H9 (cell line): ENCODE measurements at regions not wholly inside any gene's neighbourhood (a gene's known extent, or its start where the extent isn't known, plus 50 kb on each side); places are given as distances from the start of the nearest gene placed in this dataset.

Experiments
- DNase-seq: peaks from one replicate; pipeline ENCODE4 v3.0.0-alpha.2; 2017
- H2AFZ ChIP-seq: one replicate; pipeline ENCODE4 v1.6.1; 2013; ENCODE audit warnings: mild to moderate bottlenecking, low read length, control low read depth, moderate library complexity
- H2AK5ac ChIP-seq: 2 replicates; pipeline ENCODE4 v1.6.1; 2013; ENCODE audit warnings: low read length, control low read depth, mixed read lengths; ENCODE audit not compliant: insufficient read length
- H2BK120ac ChIP-seq: one replicate; pipeline ENCODE4 v1.6.1; 2013; ENCODE audit warnings: low read depth, mild to moderate bottlenecking, low read length, control low read depth, inconsistent platforms; ENCODE audit not compliant: poor library complexity, severe bottlenecking
- H2BK12ac ChIP-seq: 2 replicates; pipeline ENCODE4 v1.6.1; 2013; ENCODE audit warnings: low read length, control low read depth, mixed read lengths, low read depth; ENCODE audit not compliant: insufficient read length
- H2BK15ac ChIP-seq: 2 replicates; pipeline ENCODE4 v1.6.1; 2013; ENCODE audit warnings: low read depth, low read length, control low read depth
- H2BK20ac ChIP-seq: one replicate; pipeline ENCODE4 v1.6.1; 2013; ENCODE audit warnings: low read depth, mild to moderate bottlenecking, low read length, control low read depth, inconsistent platforms; ENCODE audit not compliant: poor library complexity, severe bottlenecking
- H2BK5ac ChIP-seq: 2 replicates; pipeline ENCODE4 v1.6.1; 2013; ENCODE audit warnings: low read length, control low read depth, mixed read lengths; ENCODE audit not compliant: insufficient read length
- H3K14ac ChIP-seq: 2 replicates; pipeline ENCODE4 v1.6.1; 2013; ENCODE audit warnings: low read length, control low read depth; ENCODE audit not compliant: insufficient read depth
- H3K18ac ChIP-seq: 2 replicates; pipeline ENCODE4 v1.6.1; 2013; ENCODE audit warnings: low read depth, mild to moderate bottlenecking, mixed read lengths, low read length, control low read depth; ENCODE audit not compliant: insufficient read length
- H3K23ac ChIP-seq: 2 replicates; pipeline ENCODE4 v1.6.1; 2013; ENCODE audit warnings: low read length, control low read depth, mixed read lengths, low read depth; ENCODE audit not compliant: insufficient read length
- H3K23me2 ChIP-seq: 2 replicates; pipeline ENCODE4 v1.6.1; 2013; ENCODE audit warnings: low read depth, mild to moderate bottlenecking, mixed read lengths, low read length, control low read depth; ENCODE audit not compliant: insufficient read length, poor library complexity, severe bottlenecking
- H3K27ac ChIP-seq: 2 replicates; pipeline ENCODE4 v1.5.1; 2013; ENCODE audit warnings: low read length, control low read depth, mixed read lengths, low read depth; ENCODE audit not compliant: insufficient read length
- H3K27me3 ChIP-seq: 2 replicates; pipeline ENCODE4 v1.6.1; 2013; ENCODE audit warnings: low read length, control low read depth, inconsistent platforms; ENCODE audit not compliant: insufficient read depth
- H3K4ac ChIP-seq: 2 replicates; pipeline ENCODE4 v1.6.1; 2013; ENCODE audit warnings: low read depth, mild to moderate bottlenecking, control low read depth, inconsistent platforms, low read length, moderate library complexity
- H3K4me1 ChIP-seq: 2 replicates; pipeline ENCODE4 v1.6.1; 2013; ENCODE audit warnings: low read length, control low read depth, inconsistent platforms; ENCODE audit not compliant: insufficient read depth
- H3K4me2 ChIP-seq: 2 replicates; pipeline ENCODE4 v1.6.1; 2013; ENCODE audit warnings: low read length, control low read depth, mixed read lengths; ENCODE audit not compliant: insufficient read length, insufficient read depth
- H3K56ac ChIP-seq: 2 replicates; pipeline ENCODE4 v1.6.1; 2013; ENCODE audit warnings: low read depth, mild to moderate bottlenecking, mixed read lengths, low read length, control low read depth; ENCODE audit not compliant: insufficient read length
- H3K79me1 ChIP-seq: 2 replicates; pipeline ENCODE4 v1.6.1; 2013; ENCODE audit warnings: low read depth, mild to moderate bottlenecking, moderate library complexity, low read length, control low read depth, inconsistent platforms; ENCODE audit not compliant: insufficient read depth, poor library complexity, severe bottlenecking
- H3K79me2 ChIP-seq: 2 replicates; pipeline ENCODE4 v1.6.1; 2013; ENCODE audit warnings: low read length, control low read depth, inconsistent platforms; ENCODE audit not compliant: insufficient read depth
- H3K9ac ChIP-seq: 2 replicates; pipeline ENCODE4 v1.6.1; 2013; ENCODE audit warnings: low read length, control low read depth, mixed read lengths; ENCODE audit not compliant: insufficient read length; ENCODE audit errors: extremely low read depth
- H3K9me3 ChIP-seq: one replicate; pipeline ENCODE4 v1.6.1; 2013; ENCODE audit warnings: low read depth, low read length, inconsistent platforms; ENCODE audit not compliant: control insufficient read depth
- H3T11ph ChIP-seq: one replicate; pipeline ENCODE4 v1.6.1; 2013; ENCODE audit warnings: mild to moderate bottlenecking, low read length, control low read depth, inconsistent platforms
- H4K20me1 ChIP-seq: one replicate; pipeline ENCODE4 v1.6.1; 2013; ENCODE audit not compliant: control insufficient read depth, insufficient read length, insufficient read depth
- H4K5ac ChIP-seq: 2 replicates; pipeline ENCODE4 v1.6.1; 2013; ENCODE audit warnings: low read depth, mild to moderate bottlenecking, mixed read lengths, low read length, control low read depth; ENCODE audit not compliant: insufficient read length
- H4K8ac ChIP-seq: replicated peaks from 2 replicates; pipeline ENCODE4 v1.6.1; 2013; ENCODE audit warnings: low read length, control low read depth, mixed read lengths, low read depth; ENCODE audit not compliant: insufficient read length
- H4K91ac ChIP-seq: 2 replicates; pipeline ENCODE4 v1.6.1; 2013; ENCODE audit warnings: low read depth, mild to moderate bottlenecking, moderate library complexity, mixed read lengths, low read length, control low read depth; ENCODE audit not compliant: insufficient read length
- H3K27ac Mint-ChIP-seq, 3 experiments: 2 replicates in 2 of 3; 3 replicates in 1 of 3; pipeline ENCODE4 v1.8.0; 2020 to 2021; ENCODE audit warnings: mixed read lengths in 3 of 3, mild to moderate bottlenecking in 1 of 3, moderate library complexity in 1 of 3
- H3K27me3 Mint-ChIP-seq: 2 replicates; pipeline ENCODE4 v1.8.0; 2021; ENCODE audit warnings: low read depth, mild to moderate bottlenecking, moderate library complexity, mixed read lengths
- H3K36me3 Mint-ChIP-seq, 3 experiments: 2 replicates in 2 of 3; 3 replicates in 1 of 3; pipeline ENCODE4 v1.8.0; 2020 to 2021; ENCODE audit warnings: low read depth in 3 of 3, mixed read lengths in 3 of 3; ENCODE audit not compliant: insufficient read depth in 1 of 3
- H3K4me1 Mint-ChIP-seq, 2 experiments: 2 replicates each; pipeline ENCODE4 v1.8.0; 2020; ENCODE audit warnings: mixed read lengths in 2 of 2
- H3K4me3 Mint-ChIP-seq, 2 experiments: 2 replicates in 1 of 2; 3 replicates in 1 of 2; pipeline ENCODE4 v1.8.0; 2020 to 2021; ENCODE audit warnings: mild to moderate bottlenecking in 2 of 2, mixed read lengths in 2 of 2, moderate library complexity in 1 of 2
- H3K9me3 Mint-ChIP-seq, 2 experiments: 2 replicates in 1 of 2; 3 replicates in 1 of 2; pipeline ENCODE4 v1.8.0; 2020; ENCODE audit warnings: mild to moderate bottlenecking in 2 of 2, mixed read lengths in 2 of 2, moderate library complexity in 1 of 2
- whole genome bisulfite sequencing: extraction: QIAGEN DNeasy Blood & Tissue Kit; methylation state at CpG from one replicate; pipeline ENCODE4 v1.1.7; 2013; ENCODE audit warnings: missing lambda C conversion rate, low lambda C conversion rate, mixed read lengths; ENCODE audit not compliant: insufficient read length; ENCODE audit errors: extremely low coverage; 5-methylcytosine and 5-hydroxymethylcytosine counted together
- TF ChIP-seq, protein P1 (sequence below): fragments of 200-600 bp; sonication (generic); conservative IDR thresholded peaks from 3 replicates; pipeline ENCODE4 v1.8.0; 2021; ENCODE audit warnings: antibody characterized with exemption, mild to moderate bottlenecking

DNA sequence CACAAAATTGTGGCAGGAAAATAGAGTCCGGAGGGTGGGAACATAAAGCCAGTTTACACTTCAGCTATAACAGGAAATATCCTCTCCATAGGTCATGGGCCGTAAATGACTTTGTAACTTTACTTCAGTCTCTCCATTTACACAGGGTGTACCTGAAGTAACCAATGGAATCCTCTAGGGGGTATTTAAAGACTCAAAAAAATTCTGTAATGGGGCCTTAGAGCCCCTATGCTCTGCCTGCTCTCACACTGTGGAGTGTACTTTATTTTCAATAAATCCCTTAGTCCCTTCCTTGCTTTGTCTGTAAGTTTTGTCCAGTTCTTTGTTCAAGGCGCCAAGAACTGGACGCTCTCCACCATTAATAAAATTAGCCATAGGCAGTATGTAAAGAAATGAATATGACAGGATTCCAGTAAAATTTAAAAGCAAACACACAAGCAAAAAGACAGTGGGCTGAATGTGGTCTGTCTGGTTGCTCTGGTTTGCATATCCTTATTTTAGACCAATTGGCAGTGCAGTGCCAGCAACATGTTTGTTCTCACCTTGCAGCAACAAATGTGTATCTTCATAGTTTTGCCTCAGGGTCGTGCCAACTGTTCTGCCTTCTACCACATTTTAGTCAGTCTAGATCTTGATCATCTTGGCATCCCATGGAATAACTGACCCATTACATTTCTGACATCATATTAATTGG is 801.5 kb upstream of the SPRY2 start:
- Mint-ChIP-seq H3K9me3 (peaks cover 4 to 5% of the 10 kb centered on the region in 2 experiments; a peak in 4 of 5 replicates), H3K27me3 (no peaks in the 10 kb centered on the region), H3K36me3 (peaks cover 5 to 15% (median 11%) of the 10 kb centered on the region in 3 experiments), H3K4me3 (no peak overlapping the region), H3K4me1 (peaks cover 48 to 53% of the 10 kb centered on the region in 2 experiments), H3K27ac (no peak overlapping the region)
- Histone ChIP-seq H2BK120ac (no peak overlapping the region), H2BK5ac (no peak overlapping the region), H3K56ac (no peak overlapping the region), H3K18ac (no peak overlapping the region), H2AFZ (no peak overlapping the region), H3K14ac (no peak overlapping the region), H3K9ac (no peak overlapping the region), H4K5ac (no peak overlapping the region), H3K27me3 (no peaks in the 10 kb centered on the region), H3T11ph (no peak overlapping the region), H3K4me1 (peaks cover 10% of the 10 kb centered on the region), H2BK15ac (no peak overlapping the region), H3K23me2 (no peaks in the 10 kb centered on the region), H2BK12ac (no peak overlapping the region), H2BK20ac (no peak overlapping the region), H3K79me2 (no peaks in the 10 kb centered on the region), H4K20me1 (no peaks in the 10 kb centered on the region), H3K9me3 (no peaks in the 10 kb centered on the region), H4K91ac (no peak overlapping the region), H2AK5ac (no peak overlapping the region), H3K79me1 (no peaks in the 10 kb centered on the region), H3K4ac (no peak overlapping the region), H3K4me2 (no peak overlapping the region), H3K23ac (no peak overlapping the region), H4K8ac (no peak overlapping the region), H3K27ac (no peak overlapping the region)
- no CpG with 5 or more reads among the region's 5 CpGs for WGBS
- no peak for DNase-seq
- TF ChIP-seq, protein P1, sequence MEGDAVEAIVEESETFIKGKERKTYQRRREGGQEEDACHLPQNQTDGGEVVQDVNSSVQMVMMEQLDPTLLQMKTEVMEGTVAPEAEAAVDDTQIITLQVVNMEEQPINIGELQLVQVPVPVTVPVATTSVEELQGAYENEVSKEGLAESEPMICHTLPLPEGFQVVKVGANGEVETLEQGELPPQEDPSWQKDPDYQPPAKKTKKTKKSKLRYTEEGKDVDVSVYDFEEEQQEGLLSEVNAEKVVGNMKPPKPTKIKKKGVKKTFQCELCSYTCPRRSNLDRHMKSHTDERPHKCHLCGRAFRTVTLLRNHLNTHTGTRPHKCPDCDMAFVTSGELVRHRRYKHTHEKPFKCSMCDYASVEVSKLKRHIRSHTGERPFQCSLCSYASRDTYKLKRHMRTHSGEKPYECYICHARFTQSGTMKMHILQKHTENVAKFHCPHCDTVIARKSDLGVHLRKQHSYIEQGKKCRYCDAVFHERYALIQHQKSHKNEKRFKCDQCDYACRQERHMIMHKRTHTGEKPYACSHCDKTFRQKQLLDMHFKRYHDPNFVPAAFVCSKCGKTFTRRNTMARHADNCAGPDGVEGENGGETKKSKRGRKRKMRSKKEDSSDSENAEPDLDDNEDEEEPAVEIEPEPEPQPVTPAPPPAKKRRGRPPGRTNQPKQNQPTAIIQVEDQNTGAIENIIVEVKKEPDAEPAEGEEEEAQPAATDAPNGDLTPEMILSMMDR, result peak; percentile 48; the same call in 2 of the 3 replicates
